Tibial nerve (tissue), 4 donors: ENCODE measurements at regions not wholly inside any gene's neighbourhood (a gene's known extent, or its start where the extent isn't known, plus 50 kb on each side); places are given as distances from the start of the nearest gene placed in this dataset.

ENCODE experiments used
- CTCF ChIP-seq, 5 experiments: fragments of 200-600 bp in 3 of 5; fragments of 450-650 bp in 2 of 5; sonication (generic) in 3 of 5; IDR thresholded peaks; one replicate each; pipeline ENCODE4 v1.5.1; 2016 to 2019; ENCODE audit warnings: antibody characterized with exemption in 5 of 5, mild to moderate bottlenecking in 3 of 5, moderate library complexity in 2 of 5
- EP300 ChIP-seq, 2 donors: sonication (generic); formaldehyde crosslinking; IDR thresholded peaks; one replicate each; pipeline ENCODE4 v1.6.1; 2017; ENCODE audit warnings: antibody characterized with exemption in 2 of 2, mild to moderate bottlenecking in 1 of 2

GRCh38 chr11:90723475-90723874, 500.6 kb upstream of the CHORDC1 start:
- TF ChIP-seq CTCF (IDR thresholded peaks at IDR 0.05) (no peak), EP300 (IDR thresholded peaks at IDR 0.05) (no peak)
